ENCODE measurements at regions not wholly inside any gene's neighbourhood (a gene's known extent, or its start where the extent isn't known, plus 50 kb on each side); places are given as distances from the start of the nearest gene placed in this dataset.
"Not testable (repeated sequence)": the region's sequence is repeated elsewhere in the genome, so short reads cannot be mapped to it uniquely, and the experiment has no call there.

GRCh38 chr9:135275571-135276289, 188.3 kb downstream of the OLFM1 start:
- DNase-seq (ENCODE audit: low spot score) = no peak

GRCh38 chr9:135277219-135278201, 190.0 kb downstream of the OLFM1 start:
- DNase-seq (ENCODE audit: low spot score) = no peak

GRCh38 chr9:135278586-135278985, 191.1 kb downstream of the OLFM1 start:
- DNase-seq (ENCODE audit: low spot score) = no peak

GRCh38 chr9:135279385-135279784, 191.9 kb downstream of the OLFM1 start:
- no peak for DNase-seq (ENCODE audit: low spot score)

GRCh38 chr9:135279834-135280393, 192.4 kb downstream of the OLFM1 start:
- DNase-seq (ENCODE audit: low spot score) = no peak

- no peak for DNase-seq (ENCODE audit: low spot score)
These were observed 193.2 kb downstream of the OLFM1 start for GRCh38 chr9:135280666-135281065.

GRCh38 chr9:135281151-135281550, 193.7 kb downstream of the OLFM1 start:
- no peak for DNase-seq (ENCODE audit: low spot score)

GRCh38 chr9:135281791-135282737, 194.6 kb downstream of the OLFM1 start:
- no peak for DNase-seq (ENCODE audit: low spot score)

GRCh38 chr9:135282808-135283207, 195.3 kb downstream of the OLFM1 start:
- no peak for DNase-seq (ENCODE audit: low spot score)

GRCh38 chr9:135283671-135284070, 195.9 kb upstream of the PPP1R26 start:
- DNase-seq (ENCODE audit: low spot score) = no peak

GRCh38 chr9:135284386-135285134, 195.0 kb upstream of the PPP1R26 start:
- no peak for DNase-seq (ENCODE audit: low spot score)

GRCh38 chr9:135286187-135286925, 193.2 kb upstream of the PPP1R26 start:
- not testable (repeated sequence) for DNase-seq (ENCODE audit: low spot score)

- no peak for DNase-seq (ENCODE audit: low spot score)
These were observed 192.6 kb upstream of the PPP1R26 start for GRCh38 chr9:135286961-135287360.

- DNase-seq (ENCODE audit: low spot score) = no peak
These were observed 192.0 kb upstream of the PPP1R26 start for GRCh38 chr9:135287627-135288026.

GRCh38 chr9:135288054-135288453, 191.5 kb upstream of the PPP1R26 start:
- no peak for DNase-seq (ENCODE audit: low spot score)

GRCh38 chr9:135289081-135289491, 190.5 kb upstream of the PPP1R26 start:
- no peak for DNase-seq (ENCODE audit: low spot score)

- no peak for DNase-seq (ENCODE audit: low spot score)
These were observed 189.5 kb upstream of the PPP1R26 start for GRCh38 chr9:135290086-135290485.

GRCh38 chr9:135290566-135290965, 189.0 kb upstream of the PPP1R26 start:
- no peak for DNase-seq (ENCODE audit: low spot score)

GRCh38 chr9:135291165-135291564, 188.4 kb upstream of the PPP1R26 start:
- no peak for DNase-seq (ENCODE audit: low spot score)

GRCh38 chr9:135294836-135295235, 184.7 kb upstream of the PPP1R26 start:
- no peak for DNase-seq (ENCODE audit: low spot score)

All from CD4-positive, alpha-beta T cell treated with Interleukin-2 at 100 ng/mL for 4 hours (primary cell).